HG03575 (cell line): ENCODE measurements at regions not wholly inside any gene's neighbourhood (a gene's known extent, or its start where the extent isn't known, plus 50 kb on each side); places are given as distances from the start of the nearest gene placed in this dataset.

Experiments
- ATAC-seq: cut with Tn5 transposase; IDR thresholded peaks from one replicate; pipeline ENCODE4 v1.9.1; 2021; ENCODE audit not compliant: unreplicated experiment, insufficient number of reproducible peaks, low FRiP score; ENCODE audit errors: extremely low read depth

GRCh38 chr5:167943343-167943742, 348.1 kb upstream of the WWC1 start:
- ATAC-seq: no peak

GRCh38 chr5:167944121-167944852, 347.2 kb upstream of the WWC1 start:
- no peak for ATAC-seq

- no peak for ATAC-seq
Measured at GRCh38 chr5:167945542-167946384, 345.7 kb upstream of the WWC1 start.

GRCh38 chr5:167947306-167947705, 344.1 kb upstream of the WWC1 start:
- no peak for ATAC-seq

GRCh38 chr5:167948251-167948650, 343.2 kb upstream of the WWC1 start:
- ATAC-seq: no peak

- no peak for ATAC-seq
Measured at GRCh38 chr5:167949435-167949834, 342.0 kb upstream of the WWC1 start.

GRCh38 chr5:167950126-167950721, 341.2 kb upstream of the WWC1 start:
- no peak for ATAC-seq

- no peak for ATAC-seq
Measured at GRCh38 chr5:167951116-167951515, 340.3 kb upstream of the WWC1 start.

- no peak for ATAC-seq
Measured at GRCh38 chr5:167952278-167952995, 339.0 kb upstream of the WWC1 start.

- ATAC-seq: no peak
Measured at GRCh38 chr5:167953151-167953798, 338.2 kb upstream of the WWC1 start.

- no peak for ATAC-seq
Measured at GRCh38 chr5:167961731-167962130, 329.7 kb upstream of the WWC1 start.

- ATAC-seq: no peak
Measured at GRCh38 chr5:167964529-167964928, 326.9 kb upstream of the WWC1 start.

- no peak for ATAC-seq
Measured at GRCh38 chr5:167965710-167966109, 325.7 kb upstream of the WWC1 start.

GRCh38 chr5:167966979-167967378, 324.5 kb upstream of the WWC1 start:
- no peak for ATAC-seq

GRCh38 chr5:167967494-167968177, 323.8 kb upstream of the WWC1 start:
- ATAC-seq: no peak

- no peak for ATAC-seq
Measured at GRCh38 chr5:167968837-167969236, 322.6 kb upstream of the WWC1 start.

GRCh38 chr5:167969998-167970397, 321.4 kb upstream of the WWC1 start:
- no peak for ATAC-seq

- no peak for ATAC-seq
Measured at GRCh38 chr5:167971706-167972105, 319.7 kb upstream of the WWC1 start.
